Mesenchymal stem cell (in vitro differentiated cells and primary cell): ENCODE measurements at regions not wholly inside any gene's neighbourhood (a gene's known extent, or its start where the extent isn't known, plus 50 kb on each side); places are given as distances from the start of the nearest gene placed in this dataset.

ENCODE experiments used
- DNase-seq: peaks from one replicate; pipeline ENCODE4 v3.0.0-alpha.2; 2013
- H2AFZ ChIP-seq: one replicate; pipeline ENCODE4 v1.6.1; 2013; ENCODE audit warnings: low read depth, mild to moderate bottlenecking, control low read depth, inconsistent platforms, low read length, moderate library complexity
- H2AK5ac ChIP-seq: 2 replicates; pipeline ENCODE4 v1.6.1; 2013; ENCODE audit warnings: low read length, moderate library complexity, mild to moderate bottlenecking, inconsistent platforms; ENCODE audit not compliant: severe bottlenecking
- H2BK120ac ChIP-seq: one replicate; pipeline ENCODE4 v1.6.1; 2013; ENCODE audit warnings: low read depth, mild to moderate bottlenecking, inconsistent platforms, low read length, moderate library complexity
- H2BK12ac ChIP-seq, 2 experiments: one replicate each; pipeline ENCODE4 v1.6.1; 2013; ENCODE audit warnings: inconsistent platforms in 2 of 2, low read length in 2 of 2, mild to moderate bottlenecking in 2 of 2, moderate library complexity in 2 of 2, control low read depth in 1 of 2
- H2BK15ac ChIP-seq: one replicate; pipeline ENCODE4 v1.6.1; 2013; ENCODE audit warnings: mild to moderate bottlenecking, low read depth, inconsistent platforms; ENCODE audit not compliant: poor library complexity, severe bottlenecking
- H2BK5ac ChIP-seq: 2 replicates; pipeline ENCODE4 v1.6.1; 2013; ENCODE audit warnings: low read depth, mild to moderate bottlenecking, low read length, control low read depth, inconsistent platforms; ENCODE audit not compliant: poor library complexity, severe bottlenecking
- H3K14ac ChIP-seq, 2 experiments: one replicate each; pipeline ENCODE4 v1.6.1; 2013; ENCODE audit warnings: inconsistent platforms in 2 of 2, low read length in 2 of 2, control low read depth in 1 of 2, mild to moderate bottlenecking in 1 of 2, moderate library complexity in 1 of 2
- H3K18ac ChIP-seq, 2 experiments: one replicate each; pipeline ENCODE4 v1.6.1; 2013; ENCODE audit warnings: inconsistent platforms in 2 of 2, low read length in 2 of 2, control low read depth in 1 of 2, low read depth in 1 of 2, mild to moderate bottlenecking in 1 of 2
- H3K23ac ChIP-seq, 2 experiments: one replicate each; pipeline ENCODE4 v1.6.1; 2013; ENCODE audit warnings: inconsistent platforms in 2 of 2, low read length in 2 of 2, mild to moderate bottlenecking in 2 of 2, moderate library complexity in 2 of 2, control low read depth in 1 of 2
- H3K27ac ChIP-seq: 2 replicates; pipeline ENCODE4 v1.5.1; 2013; ENCODE audit warnings: mild to moderate bottlenecking, moderate library complexity, low read length, control low read depth, inconsistent platforms; ENCODE audit not compliant: poor library complexity, severe bottlenecking
- H3K27me3 ChIP-seq, 2 experiments: 2 replicates each; pipeline versions ENCODE4 v1.6.1 to v1.7.0; 2013; ENCODE audit warnings: low read length in 2 of 2, mild to moderate bottlenecking in 2 of 2, moderate library complexity in 2 of 2, control low read depth in 1 of 2, inconsistent platforms in 1 of 2; ENCODE audit not compliant: control insufficient read depth in 1 of 2, insufficient read depth in 1 of 2
- H3K36me3 ChIP-seq, 2 experiments: 2 replicates each; pipeline versions ENCODE4 v1.6.1 to v1.7.0; 2013; ENCODE audit warnings: low read length in 2 of 2, control low read depth in 1 of 2, inconsistent platforms in 1 of 2, low read depth in 1 of 2, mild to moderate bottlenecking in 1 of 2; ENCODE audit not compliant: insufficient read depth in 2 of 2, control insufficient read depth in 1 of 2
- H3K4ac ChIP-seq, 2 experiments: one replicate each; pipeline ENCODE4 v1.6.1; 2013; ENCODE audit warnings: inconsistent platforms in 2 of 2, low read length in 2 of 2, mild to moderate bottlenecking in 2 of 2, moderate library complexity in 2 of 2, control low read depth in 1 of 2, low read depth in 1 of 2
- H3K4me1 ChIP-seq: 2 replicates; pipeline ENCODE4 v1.6.1; 2013; ENCODE audit warnings: low read depth, low read length, control low read depth; ENCODE audit not compliant: control insufficient read depth, insufficient read depth
- H3K4me2 ChIP-seq: 2 replicates; pipeline ENCODE4 v1.6.1; 2013; ENCODE audit warnings: low read length, mild to moderate bottlenecking, inconsistent platforms; ENCODE audit not compliant: poor library complexity, severe bottlenecking
- H3K4me3 ChIP-seq, 2 experiments: 2 replicates each; pipeline versions ENCODE4 v1.5.1 to v1.7.0; 2013; ENCODE audit warnings: low read length in 2 of 2, mild to moderate bottlenecking in 2 of 2, control low read depth in 1 of 2, low read depth in 1 of 2; ENCODE audit not compliant: insufficient read depth in 1 of 2
- H3K79me1 ChIP-seq: replicated peaks from 2 replicates; pipeline ENCODE4 v1.6.1; 2013; ENCODE audit warnings: mild to moderate bottlenecking, control low read depth, low read length, inconsistent platforms; ENCODE audit not compliant: poor library complexity, severe bottlenecking
- H3K9ac ChIP-seq: 2 replicates; pipeline ENCODE4 v1.7.0; 2013; ENCODE audit warnings: mild to moderate bottlenecking, low read length, moderate library complexity
- H3K9me3 ChIP-seq: 2 replicates; pipeline ENCODE4 v1.7.0; 2013; ENCODE audit warnings: mild to moderate bottlenecking, low read length; ENCODE audit not compliant: control insufficient read depth
- H4K8ac ChIP-seq: one replicate; pipeline ENCODE4 v1.6.1; 2013; ENCODE audit warnings: inconsistent platforms, mild to moderate bottlenecking, low read length, moderate library complexity
- H4K91ac ChIP-seq: one replicate; pipeline ENCODE4 v1.6.1; 2013; ENCODE audit warnings: mild to moderate bottlenecking, low read length, inconsistent platforms
- WGBS: methylation state at CpG from one replicate; pipeline ENCODE4 v1.1.7; 2013; ENCODE audit warnings: mixed read lengths; 5-methylcytosine and 5-hydroxymethylcytosine counted together

GRCh38 chr17:22142091-22142490 is 449.8 kb downstream of the KCNJ18 start:
- H2BK15ac ChIP-seq = no peak overlapping the region
- H3K4me2 ChIP-seq = no peak overlapping the region
- H4K8ac ChIP-seq = no peak overlapping the region
- H2BK5ac ChIP-seq = no peak overlapping the region
- H3K27me3 ChIP-seq = no peaks in the 10 kb centered on the region
- H3K27ac ChIP-seq = no peak overlapping the region
- H2AK5ac ChIP-seq = no peak overlapping the region
- H3K4me3 ChIP-seq = no peak overlapping the region
- H3K14ac ChIP-seq = no peak overlapping the region
- H3K36me3 ChIP-seq = no peaks in the 10 kb centered on the region
- no peak overlapping the region for H3K9ac ChIP-seq
- H3K9me3 ChIP-seq = peaks cover 22% of the 10 kb centered on the region
- no peak overlapping the region for H2AFZ ChIP-seq
- H2BK120ac ChIP-seq = no peak overlapping the region
- DNase-seq = no peak
- no peaks in the 10 kb centered on the region for H3K4me1 ChIP-seq
- H3K18ac ChIP-seq = no peak overlapping the region
- WGBS = 74% methylated on average over 10 of the region's 10 CpGs
- H3K79me1 ChIP-seq = no peaks in the 10 kb centered on the region
- H3K23ac ChIP-seq = no peak overlapping the region
- H4K91ac ChIP-seq = no peak overlapping the region
- no peak overlapping the region for H2BK12ac ChIP-seq
- no peak overlapping the region for H3K4ac ChIP-seq

- H3K9ac ChIP-seq = no peak overlapping the region
- no peak overlapping the region for H3K27ac ChIP-seq
- no peak overlapping the region for H4K8ac ChIP-seq
- no peak overlapping the region for H2AFZ ChIP-seq
- no peak overlapping the region for H2AK5ac ChIP-seq
- DNase-seq = no peak
- no peak overlapping the region for H3K4me3 ChIP-seq
- no peaks in the 10 kb centered on the region for H3K4me1 ChIP-seq
- no peak overlapping the region for H3K23ac ChIP-seq
- H2BK15ac ChIP-seq = no peak overlapping the region
- no peak overlapping the region for H2BK5ac ChIP-seq
- no peak overlapping the region for H2BK120ac ChIP-seq
- no peaks in the 10 kb centered on the region for H3K36me3 ChIP-seq
- H3K79me1 ChIP-seq = no peaks in the 10 kb centered on the region
- H3K14ac ChIP-seq = no peak overlapping the region
- no peak overlapping the region for H2BK12ac ChIP-seq
- H3K27me3 ChIP-seq = no peaks in the 10 kb centered on the region
- H3K4me2 ChIP-seq = no peak overlapping the region
- no peak overlapping the region for H3K4ac ChIP-seq
- H3K9me3 ChIP-seq = peaks cover 12% of the 10 kb centered on the region
- H4K91ac ChIP-seq = no peak overlapping the region
- 73% methylated on average over 11 of the region's 13 CpGs for WGBS
- H3K18ac ChIP-seq = no peak overlapping the region
Measured at GRCh38 chr17:22145605-22146178, 453.4 kb downstream of the KCNJ18 start.

- WGBS = 50% methylated on average over 1 of the region's 1 CpG
Measured at GRCh38 chr17:22158364-22158763, 466.0 kb downstream of the KCNJ18 start.

GRCh38 chr17:22161376-22161775 is 469.1 kb downstream of the KCNJ18 start:
- Histone ChIP-seq H3K27ac (no peak overlapping the region), H3K79me1 (no peaks in the 10 kb centered on the region), H3K23ac (no peak overlapping the region), H2BK120ac (no peak overlapping the region), H3K4ac (no peak overlapping the region), H3K4me3 (no peak overlapping the region), H3K4me2 (no peak overlapping the region), H3K36me3 (no peaks in the 10 kb centered on the region), H2BK5ac (no peak overlapping the region), H2AFZ (no peak overlapping the region), H3K18ac (no peak overlapping the region), H4K91ac (no peak overlapping the region), H2BK15ac (no peak overlapping the region), H3K9ac (no peak overlapping the region), H2BK12ac (no peak overlapping the region), H3K27me3 (no peaks in the 10 kb centered on the region), H3K9me3 (no peaks in the 10 kb centered on the region), H2AK5ac (no peak overlapping the region), H4K8ac (no peak overlapping the region), H3K14ac (no peak overlapping the region), H3K4me1 (no peaks in the 10 kb centered on the region)
- no peak for DNase-seq
- WGBS = 79% methylated on average over 2 of the region's 7 CpGs

More at GRCh38 chr17:22158364-22158763, 466.0 kb downstream of the KCNJ18 start:
- Histone ChIP-seq H3K9me3 (no peaks in the 10 kb centered on the region), H3K9ac (no peak overlapping the region), H3K18ac (no peak overlapping the region), H3K4ac (no peak overlapping the region), H3K4me2 (no peak overlapping the region), H2BK120ac (no peak overlapping the region), H4K91ac (no peak overlapping the region), H3K27me3 (no peaks in the 10 kb centered on the region), H3K79me1 (no peaks in the 10 kb centered on the region), H3K4me3 (no peak overlapping the region), H3K4me1 (no peaks in the 10 kb centered on the region), H2BK15ac (no peak overlapping the region), H2BK12ac (no peak overlapping the region), H3K27ac (no peak overlapping the region), H2BK5ac (no peak overlapping the region), H2AFZ (no peak overlapping the region), H3K23ac (no peak overlapping the region), H2AK5ac (no peak overlapping the region), H4K8ac (no peak overlapping the region), H3K14ac (no peak overlapping the region), H3K36me3 (no peaks in the 10 kb centered on the region)
- DNase-seq = no peak
